GM21717 (cell line): ENCODE measurements at regions not wholly inside any gene's neighbourhood (a gene's known extent, or its start where the extent isn't known, plus 50 kb on each side); places are given as distances from the start of the nearest gene placed in this dataset.

Source experiments
- ATAC-seq: cut with Tn5 transposase; IDR thresholded peaks from one replicate; pipeline ENCODE4 v1.9.1; 2021; ENCODE audit warnings: mild to moderate bottlenecking, moderate library complexity; ENCODE audit not compliant: unreplicated experiment

DNA sequence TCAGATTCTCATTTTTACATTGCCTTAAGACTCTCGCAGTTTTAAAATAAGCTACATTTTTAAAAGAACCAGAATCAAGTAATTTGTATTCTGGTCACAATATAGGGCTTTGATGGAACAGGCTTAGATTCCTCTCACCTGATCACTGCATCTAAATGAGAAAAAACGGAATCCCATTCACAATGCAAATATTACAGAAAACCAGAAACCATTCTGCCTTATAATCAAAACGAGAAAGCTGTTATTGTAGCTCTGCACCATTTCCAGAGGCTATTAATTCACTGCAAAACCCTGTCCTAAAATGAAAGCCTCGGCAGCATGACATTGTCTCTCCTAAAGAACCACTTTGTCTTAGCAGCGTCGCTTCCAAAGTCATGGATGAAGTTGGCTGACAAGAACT is 116.1 kb upstream of the ZNF366 start:
- ATAC-seq: no peak

DNA sequence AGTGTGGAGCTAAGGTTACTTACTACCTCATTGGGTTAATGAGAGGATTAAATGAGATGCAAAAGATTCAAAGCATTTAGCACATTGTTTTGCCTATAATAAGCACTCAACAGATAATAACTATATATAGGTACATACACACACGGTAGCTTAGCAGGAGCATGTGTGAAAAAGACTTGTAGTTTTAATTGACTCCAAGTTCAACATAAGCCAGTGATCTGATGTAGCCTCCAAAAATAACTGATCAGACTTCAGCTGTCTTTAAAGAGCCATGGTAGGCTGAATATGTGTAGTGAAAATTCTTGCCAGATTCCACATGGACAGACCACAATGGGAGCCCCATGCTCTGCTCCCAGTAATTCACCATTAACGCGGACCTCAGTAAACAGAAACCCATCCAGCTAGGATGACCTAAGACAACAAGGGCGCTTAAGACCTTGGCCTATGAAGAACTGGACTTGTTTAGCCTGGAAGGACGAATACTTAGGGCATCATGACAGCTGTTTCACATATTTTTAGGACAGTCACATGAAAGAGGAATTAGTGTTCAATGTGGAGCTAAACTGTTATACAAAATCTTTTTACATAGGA is 115.1 kb upstream of the ZNF366 start:
- ATAC-seq: no peak

DNA sequence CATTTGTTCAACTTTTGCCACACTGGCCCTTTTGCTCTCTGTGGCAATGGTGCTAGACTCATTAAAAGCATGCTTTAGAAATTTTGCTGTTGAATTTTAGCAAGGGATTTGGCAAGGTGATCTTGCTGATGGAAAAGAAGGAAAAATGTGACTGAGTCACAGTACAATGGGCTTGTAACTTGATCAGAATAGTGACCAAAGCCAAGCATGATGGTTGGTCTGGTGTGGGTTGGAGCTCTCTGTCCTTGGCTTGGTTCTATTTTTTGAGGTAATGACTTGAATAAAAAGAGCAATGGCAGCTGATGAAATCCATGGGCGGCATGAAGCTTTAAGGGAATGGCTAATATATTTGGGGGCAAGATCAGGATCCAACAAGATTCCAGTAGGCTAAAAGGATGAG is 114.4 kb upstream of the ZNF366 start:
- ATAC-seq: no peak

DNA sequence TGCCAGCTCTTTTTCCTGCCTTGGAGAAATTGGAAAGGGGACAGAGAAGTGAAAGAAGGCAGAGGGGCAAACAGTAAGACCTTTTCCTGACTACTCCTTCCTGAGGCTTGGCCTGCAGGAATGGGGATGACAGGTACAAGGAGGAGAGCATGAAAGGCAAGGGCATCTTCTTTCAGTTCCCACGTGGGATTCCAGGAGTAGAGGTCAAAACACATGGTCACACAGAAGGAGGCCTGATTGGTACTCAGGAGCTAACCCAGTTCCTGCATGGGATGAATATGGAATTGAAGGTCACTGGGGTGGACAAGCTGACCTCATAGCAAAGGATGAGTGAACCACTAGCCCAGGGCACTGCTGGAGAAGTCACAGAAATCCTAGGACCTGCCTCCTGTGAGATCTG is 112.5 kb upstream of the ZNF366 start:
- ATAC-seq: no peak

DNA sequence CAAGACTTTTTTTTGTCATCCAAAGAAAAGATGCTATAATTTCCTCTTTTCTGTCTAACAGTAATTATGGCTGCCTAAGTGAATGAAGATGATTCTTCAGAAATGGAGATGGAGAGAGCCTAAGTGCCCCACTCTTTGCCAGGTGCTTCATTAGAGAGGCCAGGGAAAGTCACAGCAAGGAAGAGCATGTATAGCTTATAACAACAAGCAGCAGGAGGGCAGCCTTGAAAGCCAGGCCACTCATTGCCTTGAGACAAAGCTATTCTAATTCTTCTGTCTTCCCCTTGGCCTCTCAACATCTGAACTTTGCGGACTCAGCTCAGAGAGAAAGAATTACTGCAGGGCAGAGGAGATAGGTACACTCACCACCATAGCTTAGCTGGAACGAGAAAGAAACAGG is 112.0 kb upstream of the ZNF366 start:
- no peak for ATAC-seq

DNA sequence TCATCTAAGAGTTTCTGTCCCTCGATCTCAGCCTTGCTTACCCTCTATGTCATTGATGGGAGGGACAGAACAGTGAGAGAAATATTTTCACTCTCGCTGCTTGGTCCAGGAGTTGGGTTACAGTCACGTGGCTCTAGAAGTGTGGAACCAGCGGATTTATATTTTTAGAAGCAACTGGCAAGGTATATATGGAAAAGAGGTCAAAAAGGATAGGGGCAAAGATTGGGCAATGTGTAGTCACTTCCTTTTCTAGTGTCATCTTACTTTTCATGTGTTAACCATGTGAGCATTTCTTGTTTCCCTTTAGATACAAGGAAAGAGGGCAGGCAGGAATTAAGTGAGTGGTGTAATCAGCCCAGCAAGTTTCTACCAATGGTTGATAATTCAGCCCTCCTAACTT is 111.5 kb upstream of the ZNF366 start:
- ATAC-seq: no peak

DNA sequence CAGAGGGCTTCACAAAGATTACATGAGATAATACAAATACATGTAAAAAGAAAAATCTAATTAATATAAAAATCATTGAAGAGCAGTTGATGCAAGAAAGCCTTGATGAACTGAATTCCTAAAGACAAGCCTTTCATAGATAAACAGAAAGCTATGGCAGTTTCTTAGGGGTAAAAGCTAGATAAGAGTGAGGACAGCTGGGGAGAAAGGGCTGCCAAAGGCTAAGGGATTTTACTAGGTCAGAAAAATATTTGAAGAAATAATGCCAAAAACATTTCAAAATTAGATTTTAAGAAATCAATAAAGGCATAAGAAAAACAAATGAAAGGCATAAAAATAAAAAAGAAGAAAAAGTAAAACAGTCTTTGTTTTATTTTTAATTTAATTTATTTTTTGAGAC is 107.9 kb upstream of the ZNF366 start:
- ATAC-seq: no peak

DNA sequence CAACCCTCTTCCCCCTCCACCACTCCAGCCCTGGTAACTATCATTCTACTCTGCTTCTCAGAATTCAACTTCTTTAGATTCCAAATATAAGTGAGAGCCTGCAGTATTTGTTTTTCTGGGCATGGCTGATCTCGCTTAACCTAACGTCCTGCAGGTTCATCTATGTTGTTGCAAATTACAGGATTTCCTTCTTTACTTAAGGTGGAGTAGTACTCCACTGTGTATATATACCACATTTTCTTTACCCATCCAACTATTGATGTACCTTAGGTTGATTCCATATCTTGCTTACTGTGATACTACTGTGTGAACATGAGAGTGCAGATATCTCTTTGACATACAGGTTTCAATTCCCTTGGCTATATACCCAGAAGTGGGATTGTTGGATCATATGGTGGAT is 106.3 kb upstream of the ZNF366 start:
- no peak for ATAC-seq

DNA sequence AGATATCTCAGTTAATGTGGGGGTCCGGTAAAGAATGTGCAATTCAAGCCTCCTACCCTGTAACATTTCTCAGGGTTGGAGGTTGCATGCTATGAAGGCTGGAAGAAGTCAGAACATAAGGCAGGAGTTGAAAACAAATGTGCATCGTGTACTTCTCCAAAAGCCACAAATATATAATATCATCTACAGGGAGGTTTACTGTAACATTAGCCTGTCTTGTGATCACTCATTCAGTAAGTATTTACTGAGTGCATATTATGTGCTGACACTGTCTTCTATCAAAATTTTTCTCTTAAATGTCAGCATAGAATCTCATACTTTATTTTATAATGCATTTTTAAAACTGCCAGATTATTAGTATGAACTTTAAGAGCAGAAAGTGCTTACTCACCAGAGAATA is 105.6 kb upstream of the ZNF366 start:
- ATAC-seq: no peak

DNA sequence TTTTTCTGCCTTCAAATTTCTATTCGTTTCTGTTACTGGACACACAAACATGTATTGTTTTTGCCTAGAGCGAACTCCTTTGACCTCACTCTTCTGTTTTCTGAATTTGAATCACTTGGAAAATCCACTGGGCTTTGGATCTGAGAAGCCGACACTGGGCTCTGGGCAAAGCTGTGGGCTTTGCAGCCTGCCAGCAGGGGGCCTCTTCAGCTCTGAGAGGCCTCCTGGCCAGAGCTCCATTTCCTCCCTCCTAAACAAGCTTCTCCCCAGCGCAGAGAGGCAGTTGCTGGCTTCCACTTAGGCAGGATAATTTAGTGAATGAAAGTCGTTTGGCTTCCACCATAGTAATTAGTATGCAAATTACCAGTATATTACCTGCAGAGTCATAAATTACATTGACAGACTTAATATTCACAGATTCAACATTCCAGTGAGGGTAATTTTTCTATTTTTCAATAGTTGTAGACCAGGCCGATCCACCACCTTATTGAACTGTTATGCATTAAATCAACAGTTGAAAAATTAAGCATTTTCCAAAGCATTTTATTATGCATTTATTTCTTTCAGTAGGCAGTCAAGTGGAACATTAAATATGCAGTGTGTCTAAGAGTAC is 104.0 kb upstream of the ZNF366 start:
- peak; percentile 56 for ATAC-seq

DNA sequence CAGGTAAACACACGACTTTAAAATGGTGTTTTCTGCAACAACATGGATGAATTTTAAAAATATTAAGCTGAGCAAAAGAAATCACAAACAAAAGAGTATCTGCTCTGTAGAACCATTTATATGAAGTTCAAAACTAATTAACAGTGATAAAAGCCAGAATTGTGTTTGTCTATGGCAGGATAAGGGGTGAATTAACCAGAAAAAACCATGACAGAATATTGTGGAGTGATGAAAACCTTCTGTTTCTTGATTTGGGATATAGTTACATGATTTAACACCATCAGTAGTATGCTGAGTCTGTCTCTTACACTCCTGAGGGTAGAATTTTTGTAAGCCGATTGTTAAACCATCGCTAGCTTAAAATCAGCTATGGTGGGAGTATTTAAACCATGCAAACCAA is 101.7 kb upstream of the ZNF366 start:
- no peak for ATAC-seq

DNA sequence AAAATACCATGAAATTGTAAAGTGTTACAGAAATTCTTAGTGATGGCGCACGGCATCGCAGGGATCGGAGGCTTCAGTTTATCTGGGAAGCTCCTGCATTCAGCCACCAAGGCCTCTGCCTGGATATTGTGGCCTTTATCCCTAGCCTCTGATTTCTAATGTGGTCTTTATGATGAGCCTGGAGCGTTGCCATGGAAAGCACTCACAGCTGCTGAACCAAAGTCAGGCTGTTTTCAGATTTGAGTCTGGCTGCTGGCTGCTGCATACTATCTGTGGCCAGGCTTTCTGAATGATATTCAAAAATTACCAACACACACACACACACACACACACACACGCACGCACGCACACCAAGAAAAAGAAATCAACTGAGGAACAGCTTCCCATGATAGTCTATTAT is 101.1 kb upstream of the ZNF366 start:
- no peak for ATAC-seq

DNA sequence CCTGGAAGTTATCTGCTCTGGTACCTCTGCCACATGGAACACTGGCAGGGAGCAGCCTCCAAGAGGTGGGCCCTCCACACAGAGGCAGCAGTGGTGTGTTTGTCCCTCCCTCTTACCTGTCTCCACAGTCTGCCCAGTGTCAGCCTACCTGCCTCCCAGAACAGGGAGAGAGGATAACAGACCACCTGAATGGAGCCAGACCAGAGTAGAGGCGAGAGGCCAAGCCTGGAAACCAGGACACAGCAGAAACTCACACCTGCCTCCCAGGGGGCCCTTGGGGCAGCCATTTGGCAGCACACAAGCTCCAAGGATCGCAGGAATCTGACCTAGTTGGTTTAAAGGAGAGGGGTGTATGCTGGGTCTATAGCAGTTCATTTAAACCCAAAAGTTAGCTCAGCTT is 100.2 kb upstream of the ZNF366 start:
- no peak for ATAC-seq

DNA sequence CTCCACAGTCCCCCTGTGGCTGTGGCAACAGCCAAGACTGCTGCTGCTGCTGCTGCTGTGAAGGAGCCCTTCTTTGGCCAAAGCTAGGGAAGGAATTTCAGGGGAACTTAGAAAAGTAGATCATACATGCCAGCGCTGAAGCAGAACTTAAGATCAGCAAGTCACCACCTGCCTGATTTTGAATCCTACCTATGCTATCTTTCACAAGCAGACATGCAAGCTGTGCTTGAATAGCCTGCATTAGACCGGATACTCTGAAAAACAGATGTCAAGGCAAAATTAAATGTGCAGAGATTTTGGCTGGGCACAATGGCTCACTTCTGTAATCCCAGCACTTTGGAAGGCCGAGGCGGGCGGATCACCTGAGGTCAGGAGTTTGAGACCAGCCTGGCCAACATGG is 99.3 kb upstream of the ZNF366 start:
- ATAC-seq: no peak

DNA sequence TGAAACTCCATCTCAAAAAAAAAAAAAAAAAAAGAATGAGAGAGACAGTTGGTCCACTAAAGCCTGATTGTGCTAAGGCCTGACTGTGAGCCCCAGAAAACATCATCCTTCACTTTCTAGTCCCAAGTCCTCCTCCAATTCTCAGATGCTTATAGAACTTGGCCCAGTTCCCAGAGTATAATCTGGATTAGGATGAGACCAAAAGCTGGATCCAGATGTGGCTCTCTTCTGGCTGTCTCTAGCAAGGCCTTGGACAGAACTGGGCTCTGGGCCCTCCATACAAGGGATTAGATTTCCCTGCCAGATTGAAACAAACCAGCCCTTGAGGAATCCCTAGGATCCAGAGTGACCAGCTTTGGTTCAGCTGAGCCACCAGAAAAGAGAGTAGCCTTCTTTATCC is 98.4 kb upstream of the ZNF366 start:
- ATAC-seq: no peak

DNA sequence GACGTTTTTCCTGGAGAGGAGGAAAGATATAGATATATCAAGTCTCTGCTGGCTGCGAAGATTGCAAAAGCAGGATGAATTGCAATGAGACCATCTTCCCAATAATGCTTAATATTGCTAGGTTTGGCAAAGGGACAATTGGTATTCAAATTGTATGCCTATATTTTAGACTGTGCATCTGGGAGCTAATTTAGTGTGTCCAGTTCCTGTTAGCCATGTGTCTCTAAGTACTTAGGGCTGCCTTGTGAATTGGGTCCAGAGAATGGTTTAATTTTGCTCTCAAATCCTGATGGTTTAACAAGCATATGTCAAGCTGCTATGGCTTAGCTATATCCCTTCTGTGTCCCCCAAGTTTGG is 97.6 kb upstream of the ZNF366 start:
- no peak for ATAC-seq

DNA sequence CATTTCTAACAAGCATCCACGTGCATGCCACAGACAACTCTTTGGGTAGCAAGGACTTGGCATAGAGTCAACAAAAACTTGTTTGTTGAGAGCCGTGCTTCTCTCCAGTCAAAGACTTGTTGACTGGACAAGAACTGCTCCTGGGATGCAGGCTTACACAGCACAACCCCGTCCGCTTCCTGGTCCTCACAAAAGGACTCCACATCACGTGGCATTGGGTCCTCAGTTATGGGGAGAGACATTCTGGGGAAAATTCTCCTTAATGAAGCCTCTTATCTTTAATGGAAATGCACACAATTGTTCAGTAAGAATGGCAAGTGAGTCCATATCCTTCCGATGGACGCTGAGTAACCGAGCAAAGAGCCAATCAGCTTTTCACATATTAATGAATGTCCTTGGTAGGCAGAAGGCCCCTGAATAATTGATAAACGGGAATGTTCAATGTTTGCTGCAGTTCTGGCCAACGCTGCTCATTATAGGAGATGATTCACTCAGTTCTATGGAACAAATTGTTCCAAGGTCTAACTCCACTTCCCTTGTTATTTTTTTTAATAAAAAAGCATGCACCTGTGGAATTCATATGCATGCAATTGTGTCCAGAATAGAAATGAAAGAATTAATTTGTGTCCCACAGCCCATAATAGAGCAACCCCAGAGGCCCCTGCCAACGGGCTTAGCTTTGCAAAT is 97.0 kb upstream of the ZNF366 start:
- no peak for ATAC-seq

DNA sequence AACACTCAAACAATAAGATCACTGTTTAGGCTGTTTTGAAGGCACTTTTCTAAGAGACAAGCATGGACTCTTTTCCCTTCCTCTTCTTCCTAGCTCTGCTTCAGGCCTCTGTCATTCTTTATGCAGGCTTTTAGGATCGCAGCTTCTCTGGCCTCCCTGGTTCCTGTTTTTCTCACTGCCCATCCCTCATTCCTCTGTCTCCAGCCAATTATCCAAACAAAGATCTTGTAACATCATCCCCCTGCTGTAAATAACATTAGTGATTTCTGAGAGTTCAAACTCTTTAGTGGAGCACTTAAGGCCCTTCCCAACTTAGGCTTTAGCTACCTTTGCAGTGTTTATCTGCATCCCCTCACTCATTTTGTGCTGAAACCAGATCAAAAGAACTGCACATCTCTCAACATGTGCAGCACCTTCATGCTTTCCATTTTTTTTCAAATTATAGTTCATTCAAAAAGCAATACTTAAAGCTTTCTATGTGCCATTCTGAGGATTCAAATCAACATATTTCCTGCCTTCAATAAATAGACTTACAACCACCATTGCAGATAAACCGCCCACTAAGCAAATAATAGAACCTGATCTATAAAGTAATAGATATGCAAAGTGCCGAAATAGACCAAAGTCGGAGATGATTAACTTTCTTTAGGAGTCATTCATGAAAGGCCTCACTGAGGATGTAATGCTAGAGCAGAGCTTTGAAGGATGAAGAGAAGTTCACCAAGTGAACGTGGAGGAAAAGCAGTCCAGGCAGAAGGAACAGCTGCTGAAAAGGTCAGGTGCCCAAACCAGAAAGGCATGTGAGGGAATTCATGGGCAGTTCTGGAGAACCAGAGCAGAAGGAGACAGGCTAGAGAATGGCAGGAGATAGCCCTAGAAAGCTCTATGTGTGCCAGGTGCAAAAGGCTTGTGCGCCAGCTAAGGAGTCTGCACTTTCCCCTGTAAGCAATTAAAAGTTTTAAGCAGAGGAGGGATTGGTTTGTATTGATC is 95.8 kb upstream of the ZNF366 start:
- no peak for ATAC-seq

DNA sequence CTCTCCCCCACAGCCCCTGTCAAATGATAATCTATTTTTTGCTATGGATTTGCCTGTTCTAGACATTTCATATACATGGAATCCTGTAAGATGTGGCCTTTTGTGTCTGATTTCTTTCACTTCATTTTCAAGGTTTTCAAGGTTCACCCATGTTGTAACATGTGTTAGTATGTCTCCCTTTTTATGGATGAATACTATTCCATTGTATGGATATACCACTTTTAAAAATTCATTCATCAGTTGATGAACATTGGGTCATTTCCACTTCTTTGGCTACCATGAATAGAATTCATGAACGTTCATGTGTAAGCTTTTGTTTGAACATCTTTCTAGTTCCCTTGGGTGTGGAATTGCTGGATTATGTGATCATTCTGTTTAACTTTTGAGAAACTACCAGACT is 94.7 kb upstream of the ZNF366 start:
- ATAC-seq: no peak

DNA sequence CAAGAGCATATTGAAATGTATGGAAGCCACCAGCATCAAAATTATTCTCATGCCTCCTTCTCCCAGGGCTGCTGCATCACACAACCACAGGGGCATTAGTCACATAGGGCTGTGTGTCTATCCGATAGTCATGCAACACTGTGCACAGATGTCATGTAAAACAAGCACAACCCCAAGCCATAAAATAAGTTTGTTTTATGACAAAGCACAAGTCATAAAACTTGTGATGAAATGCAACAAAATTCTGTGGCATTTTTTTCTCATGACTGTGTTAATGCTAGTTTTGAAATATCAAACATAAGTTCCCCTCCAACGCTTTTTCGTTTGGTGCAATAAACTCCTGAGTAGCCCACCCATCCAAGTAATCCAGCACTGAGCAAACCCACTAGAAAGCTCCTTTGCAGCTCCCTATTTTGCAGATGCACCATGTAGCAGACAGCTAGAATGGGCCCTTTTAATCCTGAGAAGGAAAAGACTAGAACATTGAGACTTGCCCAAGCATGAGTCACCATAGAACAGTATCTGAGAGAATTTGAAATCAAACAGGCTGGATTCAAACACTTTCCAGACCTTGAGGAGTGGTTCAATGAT is 93.3 kb upstream of the ZNF366 start:
- no peak for ATAC-seq
